Loucy (cell line): ENCODE measurements at regions not wholly inside any gene's neighbourhood (a gene's known extent, or its start where the extent isn't known, plus 50 kb on each side); places are given as distances from the start of the nearest gene placed in this dataset.
"Not testable (repeated sequence)": the region's sequence is repeated elsewhere in the genome, so short reads cannot be mapped to it uniquely, and the experiment has no call there.

Experiments used
- EZH2phosphoT487 ChIP-seq: fragments of 200-600 bp; IDR thresholded peaks from 2 replicates; pipeline ENCODE4 v1.6.1; 2018; ENCODE audit warnings: antibody characterized with exemption, mild to moderate bottlenecking, moderate library complexity, borderline replicate concordance
- TF ChIP-seq, protein P1 (sequence below): fragments of 200-600 bp; sonication (generic); conservative IDR thresholded peaks from 2 replicates; pipeline ENCODE4 v1.5.1; 2014; ENCODE audit warnings: mild to moderate bottlenecking, antibody characterized with exemption, low read length

DNA sequence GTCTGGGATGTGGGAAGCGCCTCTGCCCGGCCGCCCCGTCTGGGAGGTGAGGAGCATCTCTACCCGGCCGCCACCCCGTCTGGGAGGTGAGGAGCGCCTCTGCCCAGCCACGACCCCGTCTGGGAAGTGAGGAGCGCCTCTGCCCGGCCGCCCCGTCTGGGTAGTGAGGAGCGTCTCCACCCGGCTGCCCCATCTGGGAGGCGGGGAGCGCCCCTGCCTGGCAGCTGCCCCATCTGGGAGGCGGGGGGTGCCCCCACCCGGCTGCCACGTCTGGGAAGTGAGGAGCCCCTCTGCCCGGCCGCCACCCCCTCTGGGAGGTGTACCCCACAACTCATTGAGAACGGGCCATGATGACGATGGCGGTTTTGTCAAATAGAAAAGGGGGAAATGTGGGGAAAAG lies 288.3 kb downstream of the SPRY1 start:
- TF ChIP-seq, protein P1, sequence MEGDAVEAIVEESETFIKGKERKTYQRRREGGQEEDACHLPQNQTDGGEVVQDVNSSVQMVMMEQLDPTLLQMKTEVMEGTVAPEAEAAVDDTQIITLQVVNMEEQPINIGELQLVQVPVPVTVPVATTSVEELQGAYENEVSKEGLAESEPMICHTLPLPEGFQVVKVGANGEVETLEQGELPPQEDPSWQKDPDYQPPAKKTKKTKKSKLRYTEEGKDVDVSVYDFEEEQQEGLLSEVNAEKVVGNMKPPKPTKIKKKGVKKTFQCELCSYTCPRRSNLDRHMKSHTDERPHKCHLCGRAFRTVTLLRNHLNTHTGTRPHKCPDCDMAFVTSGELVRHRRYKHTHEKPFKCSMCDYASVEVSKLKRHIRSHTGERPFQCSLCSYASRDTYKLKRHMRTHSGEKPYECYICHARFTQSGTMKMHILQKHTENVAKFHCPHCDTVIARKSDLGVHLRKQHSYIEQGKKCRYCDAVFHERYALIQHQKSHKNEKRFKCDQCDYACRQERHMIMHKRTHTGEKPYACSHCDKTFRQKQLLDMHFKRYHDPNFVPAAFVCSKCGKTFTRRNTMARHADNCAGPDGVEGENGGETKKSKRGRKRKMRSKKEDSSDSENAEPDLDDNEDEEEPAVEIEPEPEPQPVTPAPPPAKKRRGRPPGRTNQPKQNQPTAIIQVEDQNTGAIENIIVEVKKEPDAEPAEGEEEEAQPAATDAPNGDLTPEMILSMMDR = not testable (repeated sequence)
- not testable (repeated sequence) for TF ChIP-seq EZH2phosphoT487
